NCI-H2107 treated with DMSO at 0.1 percent for 48 hours (cell line): ENCODE measurements at regions not wholly inside any gene's neighbourhood (a gene's known extent, or its start where the extent isn't known, plus 50 kb on each side); places are given as distances from the start of the nearest gene placed in this dataset.
"Not testable (repeated sequence)": the region's sequence is repeated elsewhere in the genome, so short reads cannot be mapped to it uniquely, and the experiment has no call there.

Experiments used
- DNase-seq: peaks from one replicate; lab custom pipeline; 2025; ENCODE audit not compliant: unreplicated experiment; lab: John Stamatoyannopoulos, UW

GRCh38 chr6:121634586-121634985 lies 199.1 kb downstream of the GJA1 start:
- not testable (repeated sequence) for DNase-seq

- DNase-seq, result no peak
Measured at GRCh38 chr6:121635355-121635754, 199.9 kb downstream of the GJA1 start.

GRCh38 chr6:121636217-121636616 lies 200.8 kb downstream of the GJA1 start:
- not testable (repeated sequence) for DNase-seq

GRCh38 chr6:121639021-121639420 lies 203.6 kb downstream of the GJA1 start:
- no peak for DNase-seq

- DNase-seq, result no peak
Measured at GRCh38 chr6:121641158-121641557, 205.7 kb downstream of the GJA1 start.

- no peak for DNase-seq
Measured at GRCh38 chr6:121645100-121645745, 209.8 kb downstream of the GJA1 start.

GRCh38 chr6:121647905-121648304 lies 212.5 kb downstream of the GJA1 start:
- DNase-seq, result no peak

- DNase-seq, result no peak
Measured at GRCh38 chr6:121649951-121650350, 214.5 kb downstream of the GJA1 start.

- no peak for DNase-seq
Measured at GRCh38 chr6:121651420-121651819, 216.0 kb downstream of the GJA1 start.

GRCh38 chr6:121652223-121652622 lies 216.8 kb downstream of the GJA1 start:
- no peak for DNase-seq

- no peak for DNase-seq
Measured at GRCh38 chr6:121652726-121653623, 217.5 kb downstream of the GJA1 start.

- DNase-seq, result no peak
Measured at GRCh38 chr6:121653624-121654008, 218.2 kb downstream of the GJA1 start.

GRCh38 chr6:121657972-121658371 lies 222.5 kb downstream of the GJA1 start:
- DNase-seq, result no peak

GRCh38 chr6:121660277-121660676 lies 224.8 kb downstream of the GJA1 start:
- no peak for DNase-seq

- no peak for DNase-seq
Measured at GRCh38 chr6:121663292-121663810, 227.9 kb downstream of the GJA1 start.

GRCh38 chr6:121664158-121664557 lies 228.7 kb downstream of the GJA1 start:
- DNase-seq, result no peak

GRCh38 chr6:121666814-121667213 lies 231.4 kb downstream of the GJA1 start:
- no peak for DNase-seq

GRCh38 chr6:121668259-121668658 lies 232.8 kb downstream of the GJA1 start:
- DNase-seq, result no peak

GRCh38 chr6:121670511-121670910 lies 235.1 kb downstream of the GJA1 start:
- no peak for DNase-seq

GRCh38 chr6:121677571-121677970 lies 242.1 kb downstream of the GJA1 start:
- no peak for DNase-seq

- no peak for DNase-seq
Measured at GRCh38 chr6:121678245-121678644, 242.8 kb downstream of the GJA1 start.

GRCh38 chr6:121680058-121680457 lies 244.6 kb downstream of the GJA1 start:
- no peak for DNase-seq
